GM23338 (cell line): ENCODE measurements at regions not wholly inside any gene's neighbourhood (a gene's known extent, or its start where the extent isn't known, plus 50 kb on each side); places are given as distances from the start of the nearest gene placed in this dataset.

Experiments
- ATAC-seq: fragments of 200-7000 bp; cut with Tn5 transposase; 3 replicates; pipeline ENCODE4 v1.9.1; 2020
- DNase-seq: peaks from one replicate; pipeline ENCODE4 v3.0.0-alpha.2; 2015; ENCODE audit warnings: low spot score
- H2AFZ ChIP-seq: fragments of 200-600 bp; sonication (generic); 2 replicates; pipeline ENCODE4 v1.8.0; 2016; ENCODE audit warnings: antibody characterized with exemption, mild to moderate bottlenecking, moderate library complexity
- H3F3A ChIP-seq: fragments of 200-600 bp; sonication (generic); replicated peaks from 2 replicates; pipeline ENCODE4 v1.8.0; 2017; ENCODE audit warnings: antibody characterized with exemption, mixed run types, low read depth
- H3K27ac ChIP-seq: fragments of 200-600 bp; sonication (generic); 2 replicates; pipeline ENCODE4 v1.6.1; 2016; ENCODE audit warnings: low read depth
- H3K27me3 ChIP-seq: fragments of 200-600 bp; sonication (generic); 2 replicates; pipeline ENCODE4 v1.8.0; 2016; ENCODE audit warnings: mild to moderate bottlenecking, mixed run types, moderate library complexity; ENCODE audit not compliant: insufficient read depth
- H3K36me3 ChIP-seq: fragments of 200-600 bp; sonication (generic); 2 replicates; pipeline ENCODE4 v1.8.0; 2016; ENCODE audit warnings: mild to moderate bottlenecking; ENCODE audit not compliant: insufficient read depth
- H3K4me1 ChIP-seq: fragments of 200-600 bp; sonication (generic); 2 replicates; pipeline ENCODE4 v1.8.0; 2016; ENCODE audit warnings: mild to moderate bottlenecking, moderate library complexity; ENCODE audit not compliant: insufficient read depth
- H3K4me2 ChIP-seq: fragments of 200-600 bp; sonication (generic); 2 replicates; pipeline ENCODE4 v1.7.1; 2017; ENCODE audit warnings: mixed run types
- H3K4me3 ChIP-seq: fragments of 200-600 bp; sonication (generic); 2 replicates; pipeline ENCODE4 v1.6.1; 2016; ENCODE audit warnings: mixed run types
- H3K79me2 ChIP-seq: fragments of 200-600 bp; sonication (generic); replicated peaks from 2 replicates; pipeline ENCODE4 v1.8.0; 2017; ENCODE audit warnings: mild to moderate bottlenecking; ENCODE audit not compliant: insufficient read depth
- H3K9me2 ChIP-seq: fragments of 200-600 bp; sonication (generic); 2 replicates; pipeline ENCODE4 v1.8.0; 2017; ENCODE audit not compliant: insufficient read depth
- H4K20me1 ChIP-seq: fragments of 200-600 bp; sonication (generic); replicated peaks from 2 replicates; pipeline ENCODE4 v1.8.0; 2017; ENCODE audit warnings: mild to moderate bottlenecking; ENCODE audit not compliant: insufficient read depth
- H3K27ac Mint-ChIP-seq: 2 replicates; pipeline ENCODE4 v1.8.0; 2020; ENCODE audit warnings: inconsistent platforms, mild to moderate bottlenecking, moderate library complexity, mixed read lengths
- H3K27me3 Mint-ChIP-seq: 3 replicates; pipeline ENCODE4 v1.8.0; 2022; ENCODE audit warnings: low read depth, mild to moderate bottlenecking, moderate library complexity, mixed read lengths, inconsistent platforms; ENCODE audit not compliant: insufficient read depth, poor library complexity
- H3K36me3 Mint-ChIP-seq: 3 replicates; pipeline ENCODE4 v1.8.0; 2021; ENCODE audit warnings: low read depth, mild to moderate bottlenecking, inconsistent platforms, moderate library complexity, mixed read lengths
- H3K4me1 Mint-ChIP-seq: 3 replicates; pipeline ENCODE4 v1.8.0; 2020; ENCODE audit warnings: mild to moderate bottlenecking, inconsistent platforms, mixed read lengths
- H3K4me3 Mint-ChIP-seq: 3 replicates; pipeline ENCODE4 v1.8.0; 2021; ENCODE audit warnings: moderate library complexity, mild to moderate bottlenecking, inconsistent platforms, mixed read lengths
- H3K9me3 Mint-ChIP-seq: 3 replicates; pipeline ENCODE4 v1.8.0; 2020; ENCODE audit warnings: moderate library complexity, mild to moderate bottlenecking, inconsistent platforms, mixed read lengths
- CREB1 ChIP-seq: fragments of 250-450 bp; sonication (Bioruptor Pico); IDR thresholded peaks from 2 replicates; pipeline ENCODE4 v1.5.0; 2020; ENCODE audit warnings: low read depth, mild to moderate bottlenecking, moderate library complexity
- EZH2 ChIP-seq: fragments of 200-600 bp; sonication (generic); IDR thresholded peaks from one replicate; pipeline ENCODE4 v1.8.0; 2017; ENCODE audit warnings: antibody characterized with exemption, mild to moderate bottlenecking, low read depth; ENCODE audit not compliant: unreplicated experiment
- JUNB ChIP-seq: IDR thresholded peaks from one replicate; pipeline ENCODE4 v1.6.1; 2016; ENCODE audit warnings: antibody characterized with exemption; ENCODE audit not compliant: unreplicated experiment
- POLR2AphosphoS5 ChIP-seq: IDR thresholded peaks from 2 replicates; pipeline ENCODE4 v1.6.1; 2016; ENCODE audit warnings: antibody characterized with exemption, low read depth
- STAT1 ChIP-seq: IDR thresholded peaks from one replicate; pipeline ENCODE4 v1.6.1; 2016; ENCODE audit warnings: antibody characterized with exemption; ENCODE audit not compliant: unreplicated experiment
- ZNF114 ChIP-seq: fragments of 250-450 bp; sonication (Bioruptor Pico); IDR thresholded peaks from 2 replicates; pipeline ENCODE4 v1.5.0; 2020; ENCODE audit warnings: mild to moderate bottlenecking, moderate library complexity
- ZNF331 ChIP-seq: fragments of 250-450 bp; sonication (Bioruptor Pico); IDR thresholded peaks from 2 replicates; pipeline ENCODE4 v1.5.0; 2020; ENCODE audit warnings: low read depth, mild to moderate bottlenecking, moderate library complexity
- TF ChIP-seq, protein P1 (sequence below): IDR thresholded peaks from 2 replicates; pipeline ENCODE4 v1.6.1; 2016; ENCODE audit warnings: antibody characterized with exemption
- TF ChIP-seq, protein P2 (sequence below): IDR thresholded peaks from one replicate; pipeline ENCODE4 v1.6.1; 2018; ENCODE audit warnings: antibody characterized with exemption; ENCODE audit not compliant: unreplicated experiment
- TF ChIP-seq, protein P3 (sequence below), 2 experiments: fragments of 200-600 bp in 1 of 2; sonication (generic) in 1 of 2; conservative IDR thresholded peaks; 2 replicates each; pipeline versions ENCODE4 v1.5.1 to v1.6.1; 2016 to 2017; ENCODE audit warnings: antibody characterized with exemption in 2 of 2, low read depth in 2 of 2, mild to moderate bottlenecking in 2 of 2, moderate library complexity in 1 of 2

DNA sequence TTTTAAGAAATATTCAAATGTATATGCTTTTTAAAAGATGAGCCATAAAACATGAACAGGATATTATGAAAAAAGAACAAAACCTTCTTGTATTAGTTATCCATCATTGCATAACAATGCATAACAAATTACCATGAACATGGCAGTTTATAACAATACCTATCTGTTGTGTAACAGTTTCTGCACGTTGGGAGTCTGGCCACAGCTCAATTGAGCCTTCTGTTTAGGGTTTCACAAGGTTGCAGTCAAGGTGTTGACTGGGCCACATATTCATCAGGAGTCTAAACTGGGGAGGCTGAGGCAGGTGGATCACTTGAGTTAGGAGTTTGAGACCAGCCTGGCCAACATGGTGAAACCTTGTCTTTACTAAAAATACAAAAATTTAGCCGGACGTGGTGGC is 149.4 kb upstream of the SMLR1 start (continued):
- TF ChIP-seq, protein P1, sequence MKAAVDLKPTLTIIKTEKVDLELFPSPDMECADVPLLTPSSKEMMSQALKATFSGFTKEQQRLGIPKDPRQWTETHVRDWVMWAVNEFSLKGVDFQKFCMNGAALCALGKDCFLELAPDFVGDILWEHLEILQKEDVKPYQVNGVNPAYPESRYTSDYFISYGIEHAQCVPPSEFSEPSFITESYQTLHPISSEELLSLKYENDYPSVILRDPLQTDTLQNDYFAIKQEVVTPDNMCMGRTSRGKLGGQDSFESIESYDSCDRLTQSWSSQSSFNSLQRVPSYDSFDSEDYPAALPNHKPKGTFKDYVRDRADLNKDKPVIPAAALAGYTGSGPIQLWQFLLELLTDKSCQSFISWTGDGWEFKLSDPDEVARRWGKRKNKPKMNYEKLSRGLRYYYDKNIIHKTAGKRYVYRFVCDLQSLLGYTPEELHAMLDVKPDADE, result no peak

DNA sequence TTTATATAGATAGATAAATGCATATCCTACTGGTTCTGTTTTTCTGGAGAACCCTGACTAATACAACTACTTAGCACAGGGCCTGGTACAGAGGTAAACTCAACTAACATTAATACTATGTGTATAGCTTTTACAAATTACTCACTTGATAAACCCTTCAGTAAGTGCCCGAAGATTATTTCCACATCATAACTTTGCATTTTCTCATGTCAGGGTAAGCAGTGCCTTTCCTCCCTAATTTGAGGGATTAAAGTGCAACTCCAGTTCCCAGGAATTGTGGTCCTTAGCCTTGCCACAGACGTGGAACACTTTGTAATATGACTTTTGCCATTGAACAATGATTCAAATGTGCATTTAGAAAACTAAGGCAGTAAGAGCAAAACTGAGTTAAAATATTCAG is 147.5 kb upstream of the SMLR1 start:
- Histone ChIP-seq H3F3A (no peaks in the 10 kb centered on the region), H3K27ac (no peak overlapping the region), H3K4me2 (no peak overlapping the region), H4K20me1 (no peaks in the 10 kb centered on the region), H2AFZ (no peak overlapping the region), H3K36me3 (no peaks in the 10 kb centered on the region), H3K79me2 (no peaks in the 10 kb centered on the region), H3K4me1 (no peaks in the 10 kb centered on the region), H3K9me2 (no peaks in the 10 kb centered on the region), H3K4me3 (no peak overlapping the region), H3K27me3 (no peaks in the 10 kb centered on the region)
- no peak overlapping the region for H3K27ac Mint-ChIP-seq
- ATAC-seq, result no peak
- TF ChIP-seq EZH2, result no peak
- no peak for TF ChIP-seq POLR2AphosphoS5
- TF ChIP-seq, protein P2, sequence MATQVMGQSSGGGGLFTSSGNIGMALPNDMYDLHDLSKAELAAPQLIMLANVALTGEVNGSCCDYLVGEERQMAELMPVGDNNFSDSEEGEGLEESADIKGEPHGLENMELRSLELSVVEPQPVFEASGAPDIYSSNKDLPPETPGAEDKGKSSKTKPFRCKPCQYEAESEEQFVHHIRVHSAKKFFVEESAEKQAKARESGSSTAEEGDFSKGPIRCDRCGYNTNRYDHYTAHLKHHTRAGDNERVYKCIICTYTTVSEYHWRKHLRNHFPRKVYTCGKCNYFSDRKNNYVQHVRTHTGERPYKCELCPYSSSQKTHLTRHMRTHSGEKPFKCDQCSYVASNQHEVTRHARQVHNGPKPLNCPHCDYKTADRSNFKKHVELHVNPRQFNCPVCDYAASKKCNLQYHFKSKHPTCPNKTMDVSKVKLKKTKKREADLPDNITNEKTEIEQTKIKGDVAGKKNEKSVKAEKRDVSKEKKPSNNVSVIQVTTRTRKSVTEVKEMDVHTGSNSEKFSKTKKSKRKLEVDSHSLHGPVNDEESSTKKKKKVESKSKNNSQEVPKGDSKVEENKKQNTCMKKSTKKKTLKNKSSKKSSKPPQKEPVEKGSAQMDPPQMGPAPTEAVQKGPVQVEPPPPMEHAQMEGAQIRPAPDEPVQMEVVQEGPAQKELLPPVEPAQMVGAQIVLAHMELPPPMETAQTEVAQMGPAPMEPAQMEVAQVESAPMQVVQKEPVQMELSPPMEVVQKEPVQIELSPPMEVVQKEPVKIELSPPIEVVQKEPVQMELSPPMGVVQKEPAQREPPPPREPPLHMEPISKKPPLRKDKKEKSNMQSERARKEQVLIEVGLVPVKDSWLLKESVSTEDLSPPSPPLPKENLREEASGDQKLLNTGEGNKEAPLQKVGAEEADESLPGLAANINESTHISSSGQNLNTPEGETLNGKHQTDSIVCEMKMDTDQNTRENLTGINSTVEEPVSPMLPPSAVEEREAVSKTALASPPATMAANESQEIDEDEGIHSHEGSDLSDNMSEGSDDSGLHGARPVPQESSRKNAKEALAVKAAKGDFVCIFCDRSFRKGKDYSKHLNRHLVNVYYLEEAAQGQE, result no peak
- TF ChIP-seq ZNF331 (CRISPR knock-in tag), result no peak
- TF ChIP-seq STAT1, result no peak
- TF ChIP-seq, protein P3, sequence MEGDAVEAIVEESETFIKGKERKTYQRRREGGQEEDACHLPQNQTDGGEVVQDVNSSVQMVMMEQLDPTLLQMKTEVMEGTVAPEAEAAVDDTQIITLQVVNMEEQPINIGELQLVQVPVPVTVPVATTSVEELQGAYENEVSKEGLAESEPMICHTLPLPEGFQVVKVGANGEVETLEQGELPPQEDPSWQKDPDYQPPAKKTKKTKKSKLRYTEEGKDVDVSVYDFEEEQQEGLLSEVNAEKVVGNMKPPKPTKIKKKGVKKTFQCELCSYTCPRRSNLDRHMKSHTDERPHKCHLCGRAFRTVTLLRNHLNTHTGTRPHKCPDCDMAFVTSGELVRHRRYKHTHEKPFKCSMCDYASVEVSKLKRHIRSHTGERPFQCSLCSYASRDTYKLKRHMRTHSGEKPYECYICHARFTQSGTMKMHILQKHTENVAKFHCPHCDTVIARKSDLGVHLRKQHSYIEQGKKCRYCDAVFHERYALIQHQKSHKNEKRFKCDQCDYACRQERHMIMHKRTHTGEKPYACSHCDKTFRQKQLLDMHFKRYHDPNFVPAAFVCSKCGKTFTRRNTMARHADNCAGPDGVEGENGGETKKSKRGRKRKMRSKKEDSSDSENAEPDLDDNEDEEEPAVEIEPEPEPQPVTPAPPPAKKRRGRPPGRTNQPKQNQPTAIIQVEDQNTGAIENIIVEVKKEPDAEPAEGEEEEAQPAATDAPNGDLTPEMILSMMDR (conservative IDR thresholded peaks at IDR 0.05; ENCODE audit: low read depth in 2 of 2), result no peak
- no peak for TF ChIP-seq JUNB
- TF ChIP-seq CREB1 (CRISPR knock-in tag), result no peak
- no peak for TF ChIP-seq ZNF114 (CRISPR knock-in tag)
- H3K27me3 Mint-ChIP-seq, result no peaks in the 10 kb centered on the region
- no peak for DNase-seq
- no peaks in the 10 kb centered on the region for H3K36me3 Mint-ChIP-seq
- peaks cover 4% of the 10 kb centered on the region; the same call in 2 of the 3 replicates for H3K4me1 Mint-ChIP-seq
- no peak overlapping the region for H3K4me3 Mint-ChIP-seq
- no peaks in the 10 kb centered on the region for H3K9me3 Mint-ChIP-seq
